NCI-H1436 (cell line): ENCODE measurements at regions not wholly inside any gene's neighbourhood (a gene's known extent, or its start where the extent isn't known, plus 50 kb on each side); places are given as distances from the start of the nearest gene placed in this dataset.

Experiments used
- DNase-seq: peaks from one replicate; lab custom pipeline; 2025; lab: John Stamatoyannopoulos, UW

DNA sequence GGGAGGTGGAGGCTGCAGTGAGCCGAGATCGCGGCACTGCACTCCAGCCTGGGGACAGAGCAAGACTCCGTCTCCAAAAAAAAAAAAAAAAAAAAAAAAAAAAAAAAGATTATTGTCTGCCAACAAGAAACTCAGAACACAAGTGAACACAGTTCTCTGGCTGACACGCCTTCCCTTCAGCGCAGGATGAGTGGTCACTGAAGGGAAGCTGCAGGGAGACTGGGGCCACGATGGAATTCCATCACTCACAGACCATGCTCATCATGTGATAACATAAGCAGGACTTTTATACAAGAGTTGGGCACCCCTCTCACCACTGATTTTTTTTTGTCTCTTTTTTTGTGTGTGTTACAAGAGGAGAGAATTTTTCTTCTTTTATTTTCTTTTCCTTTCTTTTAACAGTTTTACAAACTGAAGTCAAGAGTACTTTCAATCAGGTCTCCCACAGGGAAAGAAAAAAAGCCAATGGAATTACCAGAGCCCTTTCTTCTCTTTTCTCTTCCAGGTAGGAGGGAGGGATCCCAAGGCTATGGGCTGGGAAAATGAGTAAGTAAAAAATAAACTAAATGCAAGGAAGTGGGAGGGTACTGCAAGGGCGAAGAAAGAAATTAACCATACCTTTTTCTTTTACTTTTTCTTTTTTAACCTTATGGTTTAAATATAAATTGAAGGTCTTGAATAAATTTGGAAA lies 435.6 kb downstream of the GPM6A start:
- no peak for DNase-seq

DNA sequence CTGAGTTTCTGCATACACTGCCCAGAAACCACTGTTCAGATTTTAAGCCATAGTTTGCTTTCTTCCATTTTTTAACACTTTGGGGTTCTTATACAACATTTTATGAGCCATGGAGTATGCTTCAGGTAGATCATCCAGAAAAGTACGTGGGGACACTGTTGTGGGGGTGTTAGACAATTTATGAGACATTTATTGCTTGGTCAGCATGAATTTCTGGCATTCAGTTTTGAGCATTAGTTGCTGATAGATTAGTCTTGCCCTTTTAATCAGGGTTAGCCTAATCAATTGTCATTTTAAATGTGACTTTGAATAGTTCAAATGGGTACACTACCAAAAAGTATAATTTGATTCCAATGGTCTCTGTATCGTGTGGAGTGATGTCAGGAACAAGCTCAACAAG lies 434.9 kb downstream of the GPM6A start:
- no peak for DNase-seq

DNA sequence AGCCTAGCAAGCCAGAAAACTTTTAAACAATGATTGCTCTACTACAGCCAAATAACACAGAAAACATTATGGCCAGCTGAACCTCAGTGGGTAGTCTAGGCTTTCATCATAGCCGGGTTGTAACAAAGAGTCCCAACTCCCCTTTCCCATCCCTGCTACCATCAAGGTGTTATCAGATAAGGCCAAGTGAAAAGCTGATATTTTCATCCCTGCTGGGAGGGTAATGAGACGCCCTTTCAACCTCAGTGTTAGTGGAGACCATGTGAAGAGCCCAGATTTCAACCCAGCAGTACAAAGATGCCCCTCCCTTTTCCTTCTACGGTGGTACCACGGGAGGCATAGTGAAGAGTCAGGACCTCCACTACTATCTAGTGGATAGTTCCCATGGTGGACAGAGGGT lies 433.7 kb downstream of the GPM6A start:
- no peak for DNase-seq

DNA sequence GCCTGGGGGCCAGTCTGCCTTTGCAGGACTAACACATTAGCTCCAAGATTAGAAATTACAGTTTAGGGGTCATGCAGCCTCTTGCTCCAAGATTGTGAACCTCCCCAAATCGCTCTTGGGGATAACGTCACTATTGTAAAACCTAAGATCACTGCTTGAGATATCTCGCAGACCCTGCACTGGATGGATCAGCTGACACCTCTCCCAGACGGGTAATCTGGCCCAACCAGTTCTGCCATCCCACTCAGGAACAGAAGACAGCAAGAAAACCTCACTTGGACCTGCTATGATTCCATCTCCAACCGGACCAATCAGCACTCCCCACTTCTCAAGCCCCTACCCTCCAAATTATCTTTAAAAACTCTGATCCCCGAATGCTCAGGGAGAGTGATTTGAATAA lies 431.2 kb downstream of the GPM6A start:
- no peak for DNase-seq

DNA sequence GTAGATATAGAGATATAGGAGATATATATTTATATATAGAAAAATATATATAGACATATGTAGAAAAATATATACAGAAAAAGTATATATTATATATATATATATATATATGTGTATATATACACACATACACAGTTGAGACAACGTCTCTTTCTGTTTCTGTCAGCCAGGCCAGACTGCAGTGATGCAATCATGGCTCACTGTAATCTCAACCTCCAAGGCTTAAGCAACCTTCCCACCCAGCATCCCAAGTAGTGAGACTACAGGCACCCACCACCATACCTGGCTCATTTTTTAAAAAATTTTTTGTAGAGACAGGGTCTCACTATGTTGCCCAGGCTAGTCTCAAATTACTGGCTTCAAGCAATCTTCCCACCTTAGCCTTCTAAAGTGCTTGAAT lies 426.3 kb downstream of the GPM6A start:
- no peak for DNase-seq

DNA sequence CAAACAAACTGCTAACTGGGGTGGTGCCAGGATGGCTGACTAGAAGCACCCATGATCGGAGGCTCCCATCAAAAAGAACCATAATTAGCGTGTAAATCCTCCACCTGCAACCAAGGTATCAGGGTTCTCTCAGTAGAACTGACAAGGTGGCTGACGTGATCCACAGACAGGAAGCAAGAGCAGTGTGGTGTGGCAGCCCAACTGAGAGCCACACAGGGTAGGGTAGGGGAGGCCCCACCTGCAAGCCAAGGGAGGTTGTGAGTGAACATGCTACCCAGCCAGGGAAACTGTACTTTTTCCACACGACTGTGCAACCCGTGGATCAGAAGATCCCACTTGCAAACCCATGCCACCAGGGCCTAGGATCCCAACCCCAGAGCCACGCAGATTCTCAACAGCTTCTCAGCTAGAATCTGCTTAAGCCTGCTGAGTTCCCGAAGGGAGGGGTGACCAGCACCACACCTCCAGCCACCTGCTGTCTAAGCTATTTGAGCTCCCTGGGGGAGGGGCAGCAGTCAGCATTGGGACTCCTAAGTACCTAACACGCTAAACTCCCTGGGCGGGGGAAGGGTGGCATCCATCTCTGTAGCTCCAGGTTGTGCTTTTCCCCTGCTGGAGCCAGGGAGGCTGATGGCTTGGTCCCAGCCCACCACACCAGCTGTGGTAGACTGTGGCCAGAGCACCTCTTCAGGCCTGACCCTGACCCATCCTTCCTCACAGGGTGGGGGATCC lies 425.1 kb downstream of the GPM6A start:
- no peak for DNase-seq

DNA sequence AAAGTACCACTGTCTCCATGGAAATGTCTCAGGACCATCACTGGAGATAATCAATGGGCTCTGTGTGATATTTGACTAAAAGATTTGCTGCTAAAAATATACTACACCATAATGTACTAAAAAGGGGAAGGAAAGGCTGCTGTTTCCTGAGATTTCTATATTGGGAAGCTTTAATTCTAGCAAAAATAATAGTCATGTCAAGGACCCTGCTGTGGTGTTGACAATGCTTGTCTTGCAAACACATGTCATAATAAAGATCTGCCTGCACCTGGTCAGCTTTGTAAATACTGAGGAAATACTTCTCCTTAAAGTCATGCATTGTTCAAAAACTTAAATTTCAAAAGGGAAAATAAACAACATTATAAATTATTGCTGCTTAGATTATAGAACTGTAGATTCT lies 417.9 kb downstream of the GPM6A start:
- no peak for DNase-seq

DNA sequence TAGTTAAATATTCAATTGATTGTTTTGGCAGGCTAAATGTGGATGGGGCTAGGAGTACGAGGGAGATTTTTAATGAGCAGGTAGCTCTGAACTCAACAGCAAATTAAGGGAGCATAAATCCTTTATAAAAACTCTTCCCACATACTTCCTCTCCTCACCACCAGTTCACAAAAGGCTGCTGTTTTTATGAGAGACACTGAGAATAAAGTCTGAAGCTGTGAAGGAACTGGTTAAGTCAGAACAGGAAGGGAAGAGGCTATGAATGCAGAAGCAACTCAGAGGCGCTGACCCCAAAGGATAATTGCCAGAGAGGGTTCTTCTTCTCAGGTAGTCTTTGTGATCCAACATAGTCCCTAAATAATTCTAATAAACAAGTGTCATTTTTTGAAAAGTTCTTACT lies 406.1 kb downstream of the GPM6A start:
- no peak for DNase-seq

DNA sequence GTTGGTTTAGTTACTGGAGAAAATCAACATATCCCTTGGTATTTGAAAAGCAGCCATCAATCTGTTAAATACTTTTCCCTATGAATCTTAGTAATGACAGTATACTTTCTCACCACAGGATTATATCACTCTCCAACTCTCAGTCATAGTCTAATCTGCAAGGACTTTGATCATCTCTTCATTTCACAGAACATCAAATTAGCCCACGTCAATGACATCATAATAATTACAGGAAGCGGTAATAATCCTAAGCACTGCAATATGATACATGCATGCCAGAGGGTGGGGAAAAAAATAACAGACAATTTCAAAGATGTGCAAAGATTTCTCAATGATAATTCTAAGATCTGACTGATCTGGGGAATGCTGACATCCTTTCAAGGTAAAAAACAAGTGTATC lies 404.1 kb downstream of the GPM6A start:
- DNase-seq, result no peak

DNA sequence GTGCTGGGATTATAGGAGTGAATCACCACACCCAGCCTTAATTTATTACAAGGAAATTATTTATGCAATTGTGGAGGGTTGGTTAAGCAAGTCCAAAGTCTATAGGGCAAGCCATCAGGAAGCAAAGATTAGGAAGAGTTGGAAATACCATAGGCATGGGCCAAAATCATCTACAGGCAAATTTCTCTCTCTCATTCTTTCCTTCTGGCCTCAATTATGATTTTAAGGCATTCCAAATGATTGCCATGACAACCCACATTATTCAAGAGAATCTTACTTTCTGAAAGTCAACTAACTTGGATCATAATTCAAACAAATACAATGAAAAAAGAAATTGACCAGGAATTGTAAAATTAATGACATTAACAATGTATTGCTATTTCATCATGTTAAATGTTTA lies 400.8 kb downstream of the GPM6A start:
- no peak for DNase-seq

DNA sequence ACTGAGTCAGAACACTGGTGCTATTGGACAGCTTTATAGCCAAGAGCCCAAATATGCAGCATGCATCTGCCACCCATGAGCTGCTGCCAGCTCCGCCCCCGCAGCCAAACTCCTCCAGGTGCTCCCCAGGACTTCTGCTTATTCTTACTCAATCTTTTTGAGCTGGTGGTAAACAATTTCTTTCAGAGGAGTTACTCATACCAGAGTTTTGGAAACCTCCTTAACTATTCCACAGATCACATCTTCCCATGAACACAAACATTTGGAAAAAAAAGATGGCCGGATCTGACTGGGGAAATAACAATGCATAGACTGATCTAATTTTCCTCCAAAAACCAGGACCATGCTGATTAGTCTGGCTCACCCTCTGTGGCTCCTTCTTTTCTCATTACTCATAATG lies 399.9 kb downstream of the GPM6A start:
- no peak for DNase-seq

DNA sequence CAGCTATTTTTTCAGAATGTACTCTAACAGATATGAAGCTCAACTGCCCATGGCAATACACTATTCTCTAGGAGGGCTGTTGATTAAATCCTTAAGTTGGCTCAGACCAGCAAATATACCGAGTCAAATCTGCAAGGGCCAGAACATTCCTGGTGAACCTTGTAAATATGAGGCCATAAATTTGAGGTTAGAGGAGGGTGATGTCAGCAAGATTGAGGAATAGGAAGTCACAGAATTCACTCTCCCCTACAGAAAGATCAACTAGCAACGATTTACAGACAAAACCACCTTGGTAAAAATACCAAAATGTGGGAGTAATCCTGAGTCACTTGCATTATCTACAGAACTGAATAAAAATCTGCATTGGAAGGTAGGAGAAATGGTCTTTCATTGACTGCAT lies 399.3 kb downstream of the GPM6A start:
- DNase-seq, result no peak

DNA sequence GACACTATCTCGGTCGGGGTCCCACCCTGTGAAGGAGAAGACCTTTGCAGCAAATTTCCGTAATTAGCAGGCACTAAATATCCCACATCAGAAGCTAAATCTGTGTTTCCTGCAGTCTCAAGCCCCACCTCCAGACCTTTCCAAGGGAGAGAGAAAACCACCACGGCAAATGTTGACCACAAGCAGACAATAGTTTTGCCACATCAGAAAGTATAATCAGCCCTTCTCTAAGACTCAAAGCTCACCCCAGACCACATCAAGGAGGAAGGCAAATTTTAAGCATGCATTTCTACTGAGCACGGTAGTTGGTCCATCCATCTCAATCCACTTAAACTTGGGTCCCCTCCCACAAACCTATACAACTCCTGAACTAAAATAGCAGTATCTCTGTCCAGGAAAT lies 398.5 kb downstream of the GPM6A start:
- DNase-seq, result no peak

DNA sequence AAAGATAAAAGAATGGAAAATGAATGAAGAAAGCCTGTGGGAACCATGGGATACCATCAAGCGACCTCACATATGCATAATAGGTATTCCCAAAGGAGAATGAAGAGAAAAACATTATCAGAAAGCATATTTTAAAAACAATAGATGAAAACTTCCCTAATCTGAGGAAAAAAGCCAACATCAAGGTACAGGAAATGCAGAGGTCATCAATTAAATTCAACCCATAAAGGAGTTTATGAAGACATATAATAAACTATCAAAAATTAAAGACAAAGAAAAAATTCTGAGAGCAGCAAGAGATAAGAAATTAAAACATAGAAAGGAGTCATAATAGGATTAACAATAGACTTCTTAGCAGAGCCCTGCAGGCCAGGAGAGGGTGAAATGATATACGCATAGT lies 397.5 kb downstream of the GPM6A start:
- no peak for DNase-seq

DNA sequence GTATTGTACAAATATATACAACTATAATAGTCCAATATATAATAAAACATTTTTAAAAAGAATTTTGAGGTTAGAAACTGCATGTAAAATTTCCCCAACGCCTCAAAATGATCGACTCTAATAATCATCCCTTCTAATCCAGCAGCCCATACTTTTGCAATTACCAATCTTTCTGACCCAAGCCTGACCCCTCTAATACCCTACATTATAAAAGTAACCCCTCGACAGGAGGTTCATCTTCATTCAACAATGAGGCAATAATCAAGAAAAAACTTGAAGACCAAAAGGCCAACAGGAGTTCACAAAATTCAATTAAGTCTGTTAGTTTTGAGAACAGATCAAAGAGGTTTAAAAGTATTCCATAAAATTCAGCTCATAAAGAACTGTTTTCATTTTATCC lies 393.5 kb downstream of the GPM6A start:
- no peak for DNase-seq

DNA sequence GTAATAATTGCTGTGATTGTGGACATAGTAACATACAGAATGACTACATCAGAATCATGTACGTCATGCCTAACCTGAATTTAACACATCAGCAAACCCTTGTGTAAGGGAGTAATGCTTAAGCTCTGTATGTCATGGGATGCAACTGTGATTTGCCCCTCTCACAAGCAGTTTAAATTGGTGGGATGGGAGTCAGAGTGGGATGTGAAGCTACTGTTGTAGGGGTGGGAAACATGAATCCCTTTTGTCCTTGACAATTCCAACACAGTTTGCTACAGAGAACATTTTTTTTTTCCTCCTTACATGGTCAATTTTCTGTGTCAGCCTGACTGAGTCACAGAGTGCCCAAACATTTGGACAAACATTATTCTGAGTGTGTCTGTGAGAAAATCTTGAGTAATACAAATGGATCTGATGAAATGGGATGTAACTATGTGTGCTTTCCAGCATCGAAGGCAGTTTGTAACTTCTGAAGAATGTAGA lies 392.8 kb downstream of the GPM6A start:
- DNase-seq, result no peak

DNA sequence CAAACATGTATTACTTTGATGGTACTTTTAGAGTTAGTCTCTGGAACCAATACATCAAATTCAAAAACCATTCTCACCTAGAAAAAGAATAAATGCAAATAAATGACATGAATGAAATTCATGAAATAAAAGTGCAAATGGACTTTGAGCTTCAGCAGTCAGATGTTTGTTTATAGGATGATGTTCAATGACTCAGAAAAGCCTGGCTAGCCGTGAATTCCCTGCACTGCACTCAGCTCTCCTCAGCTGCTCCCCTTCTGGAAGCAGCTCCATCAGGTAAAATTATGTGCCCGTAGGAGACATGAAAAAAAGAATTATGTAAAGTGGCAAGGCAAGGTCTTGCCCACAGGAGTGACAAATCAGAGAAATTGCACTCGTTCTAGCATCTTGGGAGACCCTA lies 390.6 kb downstream of the GPM6A start:
- DNase-seq, result no peak

DNA sequence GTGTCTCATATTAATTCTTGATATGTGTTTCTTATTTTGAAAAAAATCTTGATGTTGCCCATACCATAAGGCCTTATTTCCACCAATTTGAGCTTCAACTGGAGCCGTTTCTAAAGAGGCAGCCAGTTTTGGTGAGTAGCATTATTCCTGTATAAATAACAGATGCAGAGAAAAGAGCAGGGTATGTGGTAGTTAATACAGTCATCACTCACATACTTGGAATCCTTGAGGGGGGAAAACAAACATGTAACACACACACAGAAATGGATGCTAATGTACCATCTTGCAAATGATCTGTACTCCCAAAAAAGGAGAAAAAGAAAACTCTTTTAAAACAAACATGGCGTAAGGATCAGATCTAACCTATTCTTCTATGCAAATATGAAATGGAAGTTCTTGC lies 389.7 kb downstream of the GPM6A start:
- DNase-seq, result no peak

DNA sequence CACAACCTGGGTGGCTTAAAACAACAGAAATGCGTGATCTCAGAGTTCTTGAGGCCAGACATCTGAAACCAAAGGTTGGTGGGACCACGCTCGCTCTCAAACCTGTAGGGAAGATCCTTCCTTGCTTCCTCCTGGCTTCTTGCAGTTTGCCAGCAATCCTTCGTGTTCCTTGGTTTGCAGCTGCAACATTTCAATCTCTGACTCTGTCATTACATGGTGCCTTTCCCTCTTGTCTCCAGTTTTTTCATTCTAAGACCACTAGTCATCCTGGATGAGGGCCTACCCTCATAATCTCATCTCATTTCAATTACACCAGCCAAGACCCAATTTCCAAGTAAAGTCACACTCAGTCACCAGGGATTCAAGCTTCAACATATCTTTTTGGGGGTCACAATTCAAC lies 388.0 kb downstream of the GPM6A start:
- no peak for DNase-seq

DNA sequence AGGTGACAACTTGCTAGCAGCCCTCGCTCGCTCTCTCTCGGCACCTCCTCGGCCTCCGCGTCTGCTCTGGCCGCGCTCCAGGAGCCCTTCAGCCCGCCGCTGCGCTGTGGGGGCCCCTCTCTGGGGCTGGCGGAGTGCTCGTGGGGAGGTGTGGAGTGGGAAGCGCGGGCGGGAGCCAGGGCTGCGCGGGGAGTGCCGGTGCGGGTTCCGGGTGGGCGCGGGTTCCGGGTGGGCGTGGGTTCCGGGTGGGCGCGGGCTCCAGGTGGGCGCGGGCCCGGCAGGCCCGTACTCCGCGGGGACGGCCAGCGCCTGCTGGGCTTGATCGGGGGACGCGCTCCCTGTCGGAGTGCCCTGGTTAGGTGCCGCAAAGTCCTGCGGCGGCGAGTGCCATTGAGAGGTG lies 384.3 kb downstream of the GPM6A start:
- DNase-seq, result no peak

DNA sequence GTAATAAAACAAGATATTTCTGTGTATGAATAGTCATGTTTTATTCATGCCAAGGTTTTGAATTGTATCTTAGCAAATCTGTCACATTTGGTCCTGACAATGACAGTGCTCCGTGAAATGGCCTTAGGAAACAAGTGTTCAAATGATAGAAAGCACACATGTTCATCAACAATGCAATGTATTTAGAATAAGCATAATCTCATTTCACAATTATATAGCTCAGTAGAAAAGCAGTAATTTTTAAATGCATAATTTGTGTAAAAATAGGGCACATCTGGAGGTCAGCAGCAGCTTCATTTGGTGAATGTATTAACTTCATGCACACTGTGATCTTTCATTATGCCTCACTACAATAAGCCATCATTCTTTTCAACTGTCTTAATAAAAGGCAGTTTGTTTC lies 380.4 kb downstream of the GPM6A start:
- DNase-seq, result no peak

DNA sequence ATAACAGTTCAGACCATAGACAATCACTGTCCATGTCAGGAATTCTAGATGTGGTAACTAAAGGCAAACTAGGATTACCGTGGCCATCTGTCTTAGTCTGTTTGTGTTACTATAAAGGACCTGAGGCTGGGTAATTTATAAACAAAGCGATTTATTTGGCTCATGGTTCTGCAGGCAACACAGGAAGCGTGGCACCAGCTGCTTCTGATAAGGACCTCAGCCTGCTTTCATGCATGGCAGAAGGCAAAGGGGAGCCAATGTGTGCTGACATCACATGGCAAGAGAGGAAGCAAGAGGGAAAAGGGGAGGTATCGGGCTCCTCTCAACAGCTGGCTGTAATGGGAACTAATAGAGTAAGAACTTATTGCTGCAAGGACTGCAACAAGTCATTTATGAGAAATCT lies 376.7 kb downstream of the GPM6A start:
- peak; percentile 4 for DNase-seq

DNA sequence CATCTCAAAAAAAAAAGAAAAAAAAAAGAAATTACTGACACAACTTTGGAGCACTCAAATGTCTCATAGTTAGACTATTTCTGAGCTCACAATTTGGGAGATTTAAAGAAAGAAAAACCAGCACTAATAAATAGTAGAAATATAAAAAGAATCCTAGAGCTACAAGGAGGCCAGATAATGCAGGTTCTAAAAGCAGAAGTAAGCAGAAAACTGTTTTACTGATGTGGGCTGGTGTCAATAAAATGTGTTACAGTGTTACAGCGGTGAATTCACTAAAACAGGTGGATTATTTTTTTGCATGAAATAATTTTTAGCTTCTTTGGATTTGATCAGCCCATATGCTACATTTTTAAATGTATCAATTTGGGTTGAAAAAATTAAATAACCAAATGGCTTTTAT lies 375.9 kb downstream of the GPM6A start:
- no peak for DNase-seq

DNA sequence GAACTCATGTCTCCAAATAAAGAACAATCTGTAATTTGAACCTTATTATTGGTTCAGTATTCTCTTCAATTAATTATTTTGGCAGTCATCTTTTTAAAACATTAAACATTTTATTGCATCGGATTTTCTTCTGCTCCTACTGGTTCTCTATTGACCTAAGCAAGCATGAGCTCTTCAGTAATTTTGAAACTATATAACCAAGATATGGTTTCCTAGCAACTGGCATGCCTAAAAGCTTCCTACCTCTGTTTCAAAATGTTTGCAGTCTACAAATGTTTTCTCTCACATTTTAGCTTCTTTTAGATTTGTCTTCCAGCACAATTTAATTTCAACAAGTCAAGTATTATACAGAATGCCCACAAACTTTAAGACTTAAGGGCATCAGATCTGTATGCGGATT lies 371.3 kb downstream of the GPM6A start:
- no peak for DNase-seq
